Mucosa of gallbladder (tissue), 1 donor: ENCODE measurements at regions not wholly inside any gene's neighbourhood (a gene's known extent, or its start where the extent isn't known, plus 50 kb on each side); places are given as distances from the start of the nearest gene placed in this dataset.
"Not testable (repeated sequence)": the region's sequence is repeated elsewhere in the genome, so short reads cannot be mapped to it uniquely, and the experiment has no call there.

ENCODE experiments used
- DNase-seq: peaks from one replicate; pipeline ENCODE4 v3.0.0-alpha.2; 2020; ENCODE audit warnings: low spot score
- donor health status: DM: no; HTN: no; CAD: no.

- no peak for DNase-seq
Measured at GRCh38 chr10:78210976-78211375, 177.3 kb downstream of the RPS24 start.

GRCh38 chr10:78211561-78212051 is 177.9 kb downstream of the RPS24 start:
- DNase-seq = peak; percentile 28

GRCh38 chr10:78212060-78212785 is 178.6 kb downstream of the RPS24 start:
- no peak for DNase-seq

GRCh38 chr10:78212786-78213175 is 179.1 kb downstream of the RPS24 start:
- DNase-seq = no peak

GRCh38 chr10:78214955-78215354 is 181.3 kb downstream of the RPS24 start:
- DNase-seq = no peak

GRCh38 chr10:78215645-78216044 is 182.0 kb downstream of the RPS24 start:
- DNase-seq = peak; percentile 68

- DNase-seq = no peak
Measured at GRCh38 chr10:78217336-78217735, 183.7 kb downstream of the RPS24 start.

GRCh38 chr10:78218798-78219490 is 185.3 kb downstream of the RPS24 start:
- DNase-seq = no peak

- not testable (repeated sequence) for DNase-seq
Measured at GRCh38 chr10:78219568-78219967, 185.9 kb downstream of the RPS24 start.

- DNase-seq = no peak
Measured at GRCh38 chr10:78220781-78221180, 187.1 kb downstream of the RPS24 start.

- DNase-seq = no peak
Measured at GRCh38 chr10:78222096-78222790, 188.6 kb downstream of the RPS24 start.

GRCh38 chr10:78223088-78223487 is 189.4 kb downstream of the RPS24 start:
- DNase-seq = no peak

- DNase-seq = no peak
Measured at GRCh38 chr10:78224602-78225001, 190.9 kb downstream of the RPS24 start.

- no peak for DNase-seq
Measured at GRCh38 chr10:78225594-78225993, 191.9 kb downstream of the RPS24 start.

- DNase-seq = no peak
Measured at GRCh38 chr10:78229489-78229888, 195.8 kb downstream of the RPS24 start.

- no peak for DNase-seq
Measured at GRCh38 chr10:78229950-78230675, 196.4 kb downstream of the RPS24 start.

- DNase-seq = no peak
Measured at GRCh38 chr10:78231327-78231726, 197.7 kb downstream of the RPS24 start.

GRCh38 chr10:78231939-78232338 is 198.3 kb downstream of the RPS24 start:
- no peak for DNase-seq

- DNase-seq = no peak
Measured at GRCh38 chr10:78236416-78237015, 202.9 kb downstream of the RPS24 start.

- DNase-seq = not testable (repeated sequence)
Measured at GRCh38 chr10:78237951-78238350, 204.3 kb downstream of the RPS24 start.

GRCh38 chr10:78247266-78247665 is 213.6 kb downstream of the RPS24 start:
- no peak for DNase-seq

- DNase-seq = no peak
Measured at GRCh38 chr10:78247821-78248220, 214.2 kb downstream of the RPS24 start.
